ENCODE measurements at regions not wholly inside any gene's neighbourhood (a gene's known extent, or its start where the extent isn't known, plus 50 kb on each side); places are given as distances from the start of the nearest gene placed in this dataset.

DNA sequence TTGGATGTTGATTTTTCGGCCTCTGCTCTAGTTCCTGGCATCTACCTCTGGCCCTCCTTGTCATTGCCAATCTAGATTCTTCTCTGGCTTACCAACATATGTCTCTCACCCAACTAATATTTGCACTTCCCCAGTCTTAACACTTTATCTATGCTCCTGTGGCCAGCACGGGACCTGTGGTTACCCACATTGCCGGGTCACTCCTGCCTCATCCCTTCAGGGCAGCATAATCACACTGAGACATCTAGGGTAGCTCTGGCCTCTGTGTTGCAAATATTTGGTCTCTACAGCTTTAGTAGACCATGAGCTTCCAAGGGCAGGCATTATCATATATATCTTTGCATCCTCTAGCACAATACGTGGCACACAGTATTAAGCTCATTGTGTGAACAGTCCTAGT, 182.0 kb upstream of the ARHGAP20 start:
- Histone ChIP-seq H3K27ac (no peak overlapping the region), H3K4me1 (no peaks in the 10 kb centered on the region), H3K4me3 (replicated peaks in 1 of 3) (no peak overlapping the region), H3K27me3 (no peaks in the 10 kb centered on the region), H3K9me3 (no peaks in the 10 kb centered on the region), H3K36me3 (no peaks in the 10 kb centered on the region)
- intact Hi-C loops (cut with DNase I): no loop called here
- no peak for DNase-seq
- TF ChIP-seq POLR2A (IDR thresholded peaks at IDR 0.05): no peak
- TF ChIP-seq, protein P1, sequence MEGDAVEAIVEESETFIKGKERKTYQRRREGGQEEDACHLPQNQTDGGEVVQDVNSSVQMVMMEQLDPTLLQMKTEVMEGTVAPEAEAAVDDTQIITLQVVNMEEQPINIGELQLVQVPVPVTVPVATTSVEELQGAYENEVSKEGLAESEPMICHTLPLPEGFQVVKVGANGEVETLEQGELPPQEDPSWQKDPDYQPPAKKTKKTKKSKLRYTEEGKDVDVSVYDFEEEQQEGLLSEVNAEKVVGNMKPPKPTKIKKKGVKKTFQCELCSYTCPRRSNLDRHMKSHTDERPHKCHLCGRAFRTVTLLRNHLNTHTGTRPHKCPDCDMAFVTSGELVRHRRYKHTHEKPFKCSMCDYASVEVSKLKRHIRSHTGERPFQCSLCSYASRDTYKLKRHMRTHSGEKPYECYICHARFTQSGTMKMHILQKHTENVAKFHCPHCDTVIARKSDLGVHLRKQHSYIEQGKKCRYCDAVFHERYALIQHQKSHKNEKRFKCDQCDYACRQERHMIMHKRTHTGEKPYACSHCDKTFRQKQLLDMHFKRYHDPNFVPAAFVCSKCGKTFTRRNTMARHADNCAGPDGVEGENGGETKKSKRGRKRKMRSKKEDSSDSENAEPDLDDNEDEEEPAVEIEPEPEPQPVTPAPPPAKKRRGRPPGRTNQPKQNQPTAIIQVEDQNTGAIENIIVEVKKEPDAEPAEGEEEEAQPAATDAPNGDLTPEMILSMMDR (IDR thresholded peaks at IDR 0.05): no peak
- WGBS, 2 donors: 87 to 92% methylated on average over 4 of the region's 4 CpGs

DNA sequence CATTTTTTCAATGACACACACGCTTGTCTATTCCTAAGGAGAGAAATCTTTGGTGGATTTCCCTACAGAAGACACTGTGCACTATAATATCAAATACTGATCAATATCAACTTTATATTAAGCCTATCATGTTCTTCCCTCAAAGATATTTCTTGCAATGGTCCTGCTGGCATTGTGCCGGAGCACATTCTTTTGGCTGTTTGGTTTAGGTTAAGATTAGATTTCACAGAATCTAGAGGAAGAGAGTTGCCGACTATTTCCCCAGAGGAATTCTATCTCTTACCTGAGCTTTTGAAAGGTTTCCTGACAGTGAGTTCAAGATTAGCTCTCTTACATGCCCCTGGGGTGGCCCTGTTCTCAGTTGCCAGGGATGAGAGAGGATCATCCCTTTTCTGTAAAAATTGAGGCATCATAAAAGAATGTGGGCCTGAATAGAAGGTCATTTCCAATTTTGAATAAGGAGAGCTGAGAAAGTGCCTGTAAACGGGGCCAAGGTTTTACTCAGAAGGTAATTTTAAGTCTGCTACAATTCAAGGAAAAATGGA, 180.6 kb upstream of the ARHGAP20 start:
- TF ChIP-seq, protein P1 (IDR thresholded peaks at IDR 0.05): no peak
- TF ChIP-seq POLR2A (IDR thresholded peaks at IDR 0.05): no peak
- Histone ChIP-seq H3K36me3 (no peaks in the 10 kb centered on the region), H3K4me1 (no peaks in the 10 kb centered on the region), H3K9me3 (no peaks in the 10 kb centered on the region), H3K27ac (no peak overlapping the region), H3K27me3 (no peaks in the 10 kb centered on the region), H3K4me3 (replicated peaks in 1 of 3) (no peak overlapping the region)
- no peak for DNase-seq
- intact Hi-C loops (cut with DNase I): no loop called here
- 73 to 78% methylated on average over 4 of the region's 4 CpGs for WGBS, 2 donors

DNA sequence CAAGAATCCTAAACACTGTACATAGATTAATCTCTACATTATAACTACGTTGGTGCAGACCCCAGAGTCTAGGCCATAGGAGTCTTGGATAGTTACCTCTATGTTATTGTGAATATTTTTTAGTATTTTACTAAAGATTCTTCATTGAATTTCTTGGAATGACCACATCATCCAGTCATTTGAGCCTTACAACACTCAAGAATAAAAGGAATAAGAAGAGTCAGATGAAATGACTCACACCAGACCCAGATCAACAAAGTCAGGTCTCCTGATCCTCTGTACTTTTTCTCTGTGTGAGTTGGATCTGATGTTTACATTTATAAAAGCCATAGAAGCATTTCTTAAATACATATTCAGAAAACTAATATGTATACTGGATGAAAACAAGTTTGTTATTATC, 179.2 kb upstream of the ARHGAP20 start:
- no peaks in the 10 kb centered on the region for H3K4me1 ChIP-seq
- 84 to 98% methylated on average over 1 of the region's 1 CpG for WGBS, 2 donors
- H3K36me3 ChIP-seq: no peaks in the 10 kb centered on the region
- intact Hi-C loops (cut with DNase I): no loop called here
- H3K4me3 ChIP-seq (replicated peaks in 1 of 3): no peak overlapping the region
- no peak for DNase-seq
- no peaks in the 10 kb centered on the region for H3K27me3 ChIP-seq
- no peaks in the 10 kb centered on the region for H3K9me3 ChIP-seq
- TF ChIP-seq, protein P1 (IDR thresholded peaks at IDR 0.05): no peak
- no peak for TF ChIP-seq POLR2A (IDR thresholded peaks at IDR 0.05)
- no peak overlapping the region for H3K27ac ChIP-seq

DNA sequence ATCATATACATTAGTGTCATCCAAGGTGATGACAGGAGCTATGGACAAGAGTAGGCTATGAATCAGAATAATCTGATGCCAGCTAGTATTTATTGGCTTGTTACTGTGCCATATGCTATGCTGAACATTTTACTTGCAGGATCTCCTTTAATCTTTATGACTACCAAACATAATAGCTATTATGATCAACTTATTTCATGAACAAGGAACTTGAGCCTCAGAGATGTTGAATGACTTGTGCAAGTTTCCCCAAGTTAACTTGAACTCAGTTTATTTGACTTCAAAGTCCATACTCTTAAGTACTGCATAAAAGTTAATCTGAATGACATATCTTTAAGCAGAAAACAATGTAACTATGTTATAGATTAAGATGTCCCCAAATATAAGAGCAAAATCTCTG, 178.8 kb upstream of the ARHGAP20 start:
- Histone ChIP-seq H3K36me3 (no peaks in the 10 kb centered on the region), H3K27me3 (no peaks in the 10 kb centered on the region), H3K4me3 (replicated peaks in 1 of 3) (no peak overlapping the region), H3K4me1 (no peaks in the 10 kb centered on the region), H3K9me3 (no peaks in the 10 kb centered on the region), H3K27ac (no peak overlapping the region)
- TF ChIP-seq, protein P1 (IDR thresholded peaks at IDR 0.05): no peak
- TF ChIP-seq POLR2A (IDR thresholded peaks at IDR 0.05): no peak
- intact Hi-C loops (cut with DNase I): no loop called here
- DNase-seq: no peak

DNA sequence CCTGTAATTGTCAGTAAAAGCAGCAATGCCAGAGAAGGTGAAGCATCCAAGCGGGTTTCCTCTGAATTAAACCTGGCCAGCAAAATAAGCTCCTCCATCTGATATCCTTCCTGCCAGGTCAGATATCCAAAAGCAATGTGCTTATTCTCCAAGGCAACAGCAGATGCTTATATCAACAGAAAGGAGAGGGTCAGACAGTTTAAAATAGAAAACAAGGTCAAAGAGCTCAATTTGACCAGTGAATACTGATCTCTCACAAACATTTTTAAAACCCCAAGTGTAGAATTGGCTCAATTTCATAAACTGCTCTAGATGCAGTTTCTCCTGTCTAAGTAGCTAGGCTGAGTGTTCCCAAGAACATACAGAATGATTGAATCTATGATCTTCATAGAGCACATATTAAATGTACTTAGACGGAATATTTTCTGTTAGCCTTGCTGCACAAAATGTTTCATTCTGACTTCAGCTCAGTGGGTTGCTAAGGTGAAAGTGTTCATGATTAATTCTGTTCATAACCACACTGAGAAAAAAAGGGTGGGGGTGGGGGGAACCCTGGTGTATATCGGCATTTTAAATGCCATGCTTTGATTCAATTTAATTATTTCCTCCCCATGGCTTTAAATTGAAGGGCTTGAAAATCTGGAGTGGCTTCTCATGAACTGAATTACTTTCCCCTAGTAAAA, 174.2 kb upstream of the ARHGAP20 start:
- Histone ChIP-seq H3K4me3 (replicated peaks in 1 of 3) (no peak overlapping the region), H3K9me3 (no peaks in the 10 kb centered on the region), H3K4me1 (no peaks in the 10 kb centered on the region), H3K27me3 (no peaks in the 10 kb centered on the region), H3K36me3 (no peaks in the 10 kb centered on the region), H3K27ac (no peak overlapping the region)
- TF ChIP-seq, protein P1 (IDR thresholded peaks at IDR 0.05): no peak
- intact Hi-C loops (cut with DNase I): no loop called here
- no peak for DNase-seq
- WGBS, 2 donors: 73 to 74% methylated on average over 3 of the region's 3 CpGs

Data from thyroid gland (tissue), 4 donors.